ENCODE measurements at regions not wholly inside any gene's neighbourhood (a gene's known extent, or its start where the extent isn't known, plus 50 kb on each side); places are given as distances from the start of the nearest gene placed in this dataset.

DNA sequence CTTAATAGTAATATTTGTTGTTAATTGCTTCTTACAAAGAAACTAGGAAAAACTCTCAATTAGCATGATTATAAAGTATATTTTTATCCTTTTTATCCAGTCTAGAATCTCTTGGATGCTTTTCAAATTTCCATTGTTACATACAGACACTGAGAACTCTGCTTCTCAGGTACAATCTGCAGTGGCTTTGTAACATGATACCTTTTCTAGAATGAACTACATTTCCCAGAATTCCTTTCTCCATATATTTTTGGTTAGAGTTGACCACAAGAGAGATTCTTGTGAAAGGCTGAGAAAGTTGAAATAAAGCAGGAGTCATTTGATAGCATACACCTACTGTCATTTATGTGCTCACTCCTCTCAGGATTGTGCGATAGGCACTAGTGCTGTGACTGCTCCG, 148.6 kb downstream of the SLITRK6 start:
- Histone ChIP-seq H3K9me2 (ENCODE audit: insufficient read depth) (no peaks in the 10 kb centered on the region), H3K79me2 (replicated peaks; ENCODE audit: insufficient read depth) (no peaks in the 10 kb centered on the region), H2AFZ (0 out of 2 replicates have a peak overlapping the region, but pooled peaks have one; percentile 57), H3K27ac (ENCODE audit: low read depth) (no peak overlapping the region), H3K4me1 (ENCODE audit: insufficient read depth) (no peaks in the 10 kb centered on the region), H3K36me3 (ENCODE audit: insufficient read depth) (no peaks in the 10 kb centered on the region), H3K27me3 (ENCODE audit: insufficient read depth) (no peaks in the 10 kb centered on the region), H3F3A (replicated peaks; ENCODE audit: low read depth) (no peaks in the 10 kb centered on the region), H4K20me1 (replicated peaks; ENCODE audit: insufficient read depth) (no peaks in the 10 kb centered on the region), H3K4me3 (no peak overlapping the region), H3K4me2 (no peak overlapping the region)
- Mint-ChIP-seq H3K27me3 (ENCODE audit: insufficient read depth, low read depth, poor library complexity) (no peaks in the 10 kb centered on the region), H3K36me3 (ENCODE audit: low read depth) (no peaks in the 10 kb centered on the region), H3K4me3 (no peak overlapping the region), H3K9me3 (no peaks in the 10 kb centered on the region), H3K27ac (0 out of 2 replicates have a peak overlapping the region, but pooled peaks have one; percentile 68), H3K4me1 (no peaks in the 10 kb centered on the region; the same call in 2 of the 3 replicates)
- ATAC-seq (peak; percentile 53), DNase-seq (ENCODE audit: low spot score) (peak; percentile 70)
- TF ChIP-seq CREB1 (CRISPR knock-in tag; IDR thresholded peaks at IDR 0.05; ENCODE audit: low read depth) (no peak), EZH2 (IDR thresholded peaks at IDR 0.05; ENCODE audit: low read depth, unreplicated experiment) (no peak), EZH2phosphoT487 (IDR thresholded peaks at IDR 0.05; ENCODE audit: unreplicated experiment) (no peak), STAT1 (IDR thresholded peaks at IDR 0.05; ENCODE audit: unreplicated experiment) (no peak), JUNB (IDR thresholded peaks at IDR 0.05; ENCODE audit: unreplicated experiment) (no peak)
- TF ChIP-seq, protein P1, sequence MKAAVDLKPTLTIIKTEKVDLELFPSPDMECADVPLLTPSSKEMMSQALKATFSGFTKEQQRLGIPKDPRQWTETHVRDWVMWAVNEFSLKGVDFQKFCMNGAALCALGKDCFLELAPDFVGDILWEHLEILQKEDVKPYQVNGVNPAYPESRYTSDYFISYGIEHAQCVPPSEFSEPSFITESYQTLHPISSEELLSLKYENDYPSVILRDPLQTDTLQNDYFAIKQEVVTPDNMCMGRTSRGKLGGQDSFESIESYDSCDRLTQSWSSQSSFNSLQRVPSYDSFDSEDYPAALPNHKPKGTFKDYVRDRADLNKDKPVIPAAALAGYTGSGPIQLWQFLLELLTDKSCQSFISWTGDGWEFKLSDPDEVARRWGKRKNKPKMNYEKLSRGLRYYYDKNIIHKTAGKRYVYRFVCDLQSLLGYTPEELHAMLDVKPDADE (IDR thresholded peaks at IDR 0.05): no peak
- TF ChIP-seq, protein P2, sequence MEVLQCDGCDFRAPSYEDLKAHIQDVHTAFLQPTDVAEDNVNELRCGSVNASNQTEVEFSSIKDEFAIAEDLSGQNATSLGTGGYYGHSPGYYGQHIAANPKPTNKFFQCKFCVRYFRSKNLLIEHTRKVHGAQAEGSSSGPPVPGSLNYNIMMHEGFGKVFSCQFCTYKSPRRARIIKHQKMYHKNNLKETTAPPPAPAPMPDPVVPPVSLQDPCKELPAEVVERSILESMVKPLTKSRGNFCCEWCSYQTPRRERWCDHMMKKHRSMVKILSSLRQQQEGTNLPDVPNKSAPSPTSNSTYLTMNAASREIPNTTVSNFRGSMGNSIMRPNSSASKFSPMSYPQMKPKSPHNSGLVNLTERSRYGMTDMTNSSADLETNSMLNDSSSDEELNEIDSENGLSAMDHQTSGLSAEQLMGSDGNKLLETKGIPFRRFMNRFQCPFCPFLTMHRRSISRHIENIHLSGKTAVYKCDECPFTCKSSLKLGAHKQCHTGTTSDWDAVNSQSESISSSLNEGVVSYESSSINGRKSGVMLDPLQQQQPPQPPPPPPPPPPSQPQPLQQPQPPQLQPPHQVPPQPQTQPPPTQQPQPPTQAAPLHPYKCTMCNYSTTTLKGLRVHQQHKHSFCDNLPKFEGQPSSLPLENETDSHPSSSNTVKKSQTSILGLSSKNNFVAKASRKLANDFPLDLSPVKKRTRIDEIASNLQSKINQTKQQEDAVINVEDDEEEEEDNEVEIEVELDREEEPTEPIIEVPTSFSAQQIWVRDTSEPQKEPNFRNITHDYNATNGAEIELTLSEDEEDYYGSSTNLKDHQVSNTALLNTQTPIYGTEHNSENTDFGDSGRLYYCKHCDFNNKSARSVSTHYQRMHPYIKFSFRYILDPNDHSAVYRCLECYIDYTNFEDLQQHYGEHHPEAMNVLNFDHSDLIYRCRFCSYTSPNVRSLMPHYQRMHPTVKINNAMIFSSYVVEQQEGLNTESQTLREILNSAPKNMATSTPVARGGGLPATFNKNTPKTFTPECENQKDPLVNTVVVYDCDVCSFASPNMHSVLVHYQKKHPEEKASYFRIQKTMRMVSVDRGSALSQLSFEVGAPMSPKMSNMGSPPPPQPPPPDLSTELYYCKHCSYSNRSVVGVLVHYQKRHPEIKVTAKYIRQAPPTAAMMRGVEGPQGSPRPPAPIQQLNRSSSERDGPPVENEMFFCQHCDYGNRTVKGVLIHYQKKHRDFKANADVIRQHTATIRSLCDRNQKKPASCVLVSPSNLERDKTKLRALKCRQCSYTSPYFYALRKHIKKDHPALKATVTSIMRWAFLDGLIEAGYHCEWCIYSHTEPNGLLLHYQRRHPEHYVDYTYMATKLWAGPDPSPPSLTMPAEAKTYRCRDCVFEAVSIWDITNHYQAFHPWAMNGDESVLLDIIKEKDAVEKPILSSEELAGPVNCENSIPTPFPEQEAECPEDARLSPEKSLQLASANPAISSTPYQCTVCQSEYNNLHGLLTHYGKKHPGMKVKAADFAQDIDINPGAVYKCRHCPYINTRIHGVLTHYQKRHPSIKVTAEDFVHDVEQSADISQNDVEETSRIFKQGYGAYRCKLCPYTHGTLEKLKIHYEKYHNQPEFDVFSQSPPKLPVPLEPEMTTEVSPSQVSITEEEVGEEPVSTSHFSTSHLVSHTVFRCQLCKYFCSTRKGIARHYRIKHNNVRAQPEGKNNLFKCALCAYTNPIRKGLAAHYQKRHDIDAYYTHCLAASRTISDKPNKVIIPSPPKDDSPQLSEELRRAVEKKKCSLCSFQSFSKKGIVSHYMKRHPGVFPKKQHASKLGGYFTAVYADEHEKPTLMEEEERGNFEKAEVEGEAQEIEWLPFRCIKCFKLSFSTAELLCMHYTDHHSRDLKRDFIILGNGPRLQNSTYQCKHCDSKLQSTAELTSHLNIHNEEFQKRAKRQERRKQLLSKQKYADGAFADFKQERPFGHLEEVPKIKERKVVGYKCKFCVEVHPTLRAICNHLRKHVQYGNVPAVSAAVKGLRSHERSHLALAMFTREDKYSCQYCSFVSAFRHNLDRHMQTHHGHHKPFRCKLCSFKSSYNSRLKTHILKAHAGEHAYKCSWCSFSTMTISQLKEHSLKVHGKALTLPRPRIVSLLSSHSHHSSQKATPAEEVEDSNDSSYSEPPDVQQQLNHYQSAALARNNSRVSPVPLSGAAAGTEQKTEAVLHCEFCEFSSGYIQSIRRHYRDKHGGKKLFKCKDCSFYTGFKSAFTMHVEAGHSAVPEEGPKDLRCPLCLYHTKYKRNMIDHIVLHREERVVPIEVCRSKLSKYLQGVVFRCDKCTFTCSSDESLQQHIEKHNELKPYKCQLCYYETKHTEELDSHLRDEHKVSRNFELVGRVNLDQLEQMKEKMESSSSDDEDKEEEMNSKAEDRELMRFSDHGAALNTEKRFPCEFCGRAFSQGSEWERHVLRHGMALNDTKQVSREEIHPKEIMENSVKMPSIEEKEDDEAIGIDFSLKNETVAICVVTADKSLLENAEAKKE (CRISPR knock-in tag; IDR thresholded peaks at IDR 0.05): no peak
